Skeletal muscle tissue (tissue), 3 donors: ENCODE measurements at regions not wholly inside any gene's neighbourhood (a gene's known extent, or its start where the extent isn't known, plus 50 kb on each side); places are given as distances from the start of the nearest gene placed in this dataset.

ENCODE experiments used
- H3K27ac ChIP-seq: one replicate; pipeline ENCODE4 v1.7.0; 2013; ENCODE audit warnings: mild to moderate bottlenecking, low read depth, low read length, inconsistent platforms
- H3K27me3 ChIP-seq, 3 donors: one replicate each; pipeline ENCODE4 v1.7.0; 2013; ENCODE audit warnings: low read length in 3 of 3; ENCODE audit not compliant: control insufficient read depth in 3 of 3, insufficient read depth in 3 of 3
- H3K36me3 ChIP-seq, 3 donors: one replicate each; pipeline ENCODE4 v1.7.0; 2013; ENCODE audit warnings: low read length in 3 of 3; ENCODE audit not compliant: control insufficient read depth in 3 of 3, insufficient read depth in 3 of 3
- H3K4me1 ChIP-seq, 3 donors: one replicate each; pipeline ENCODE4 v1.7.0; 2013; ENCODE audit warnings: low read length in 3 of 3, mild to moderate bottlenecking in 3 of 3; ENCODE audit not compliant: control insufficient read depth in 3 of 3, insufficient read depth in 3 of 3
- H3K4me3 ChIP-seq, 3 donors: one replicate each; pipeline ENCODE4 v1.7.0; 2013; ENCODE audit warnings: low read length in 3 of 3
- H3K9ac ChIP-seq, 3 donors: one replicate each; pipeline ENCODE4 v1.7.0; 2013; ENCODE audit warnings: low read length in 3 of 3, mild to moderate bottlenecking in 3 of 3, moderate library complexity in 2 of 3, low read depth in 1 of 3
- H3K9me3 ChIP-seq, 3 donors: one replicate each; pipeline ENCODE4 v1.7.0; 2013; ENCODE audit warnings: low read length in 3 of 3; ENCODE audit not compliant: control insufficient read depth in 3 of 3
- donor health status: Osteomylitis.

GRCh38 chr6:41467061-41467460 is 79.1 kb upstream of the FOXP4 start:
- peaks cover 24 to 38% (median 33%) of the 10 kb centered on the region in 3 donors for H3K27me3 ChIP-seq
- no peak overlapping the region for H3K9ac ChIP-seq

GRCh38 chr6:41467627-41468404 is 78.4 kb upstream of the FOXP4 start:
- H3K27me3 ChIP-seq, result peaks cover 24 to 44% (median 35%) of the 10 kb centered on the region in 3 donors
- no peaks in the 10 kb centered on the region for H3K9me3 ChIP-seq
- H3K9ac ChIP-seq, result no peak overlapping the region
- H3K27ac ChIP-seq, result no peak overlapping the region
- no peaks in the 10 kb centered on the region for H3K36me3 ChIP-seq
- H3K4me3 ChIP-seq, result no peak overlapping the region
- H3K4me1 ChIP-seq, result peaks cover 0 to 2% (median 0%) of the 10 kb centered on the region in 3 donors

More at GRCh38 chr6:41467061-41467460, 79.1 kb upstream of the FOXP4 start:
- Histone ChIP-seq H3K9me3 (no peaks in the 10 kb centered on the region), H3K27ac (no peak overlapping the region), H3K36me3 (no peaks in the 10 kb centered on the region), H3K4me3 (no peak overlapping the region), H3K4me1 (peaks cover 0 to 2% (median 0%) of the 10 kb centered on the region in 3 donors)

- Histone ChIP-seq H3K9me3 (no peaks in the 10 kb centered on the region), H3K27me3 (peaks cover 24 to 47% (median 39%) of the 10 kb centered on the region in 3 donors), H3K4me3 (no peak overlapping the region), H3K36me3 (no peaks in the 10 kb centered on the region), H3K27ac (no peak overlapping the region), H3K9ac (no peak overlapping the region), H3K4me1 (peaks cover 0 to 2% (median 0%) of the 10 kb centered on the region in 3 donors)
Observed at GRCh38 chr6:41469156-41470028, 76.8 kb upstream of the FOXP4 start.

- no peak overlapping the region for H3K9ac ChIP-seq
- H3K4me3 ChIP-seq, result no peak overlapping the region
- H3K27ac ChIP-seq, result no peak overlapping the region
- peaks cover 0 to 2% (median 0%) of the 10 kb centered on the region in 3 donors for H3K4me1 ChIP-seq
- H3K27me3 ChIP-seq, result peaks cover 24 to 47% (median 39%) of the 10 kb centered on the region in 3 donors
- H3K9me3 ChIP-seq, result no peaks in the 10 kb centered on the region
- no peaks in the 10 kb centered on the region for H3K36me3 ChIP-seq
Observed at GRCh38 chr6:41470029-41470330, 76.2 kb upstream of the FOXP4 start.

GRCh38 chr6:41470331-41471063 is 75.7 kb upstream of the FOXP4 start:
- Histone ChIP-seq H3K4me3 (no peak overlapping the region), H3K27ac (no peak overlapping the region), H3K36me3 (no peaks in the 10 kb centered on the region), H3K9me3 (no peaks in the 10 kb centered on the region), H3K27me3 (peaks cover 22 to 50% (median 39%) of the 10 kb centered on the region in 3 donors), H3K4me1 (peaks cover 0 to 2% (median 0%) of the 10 kb centered on the region in 3 donors), H3K9ac (no peak overlapping the region)

- no peaks in the 10 kb centered on the region for H3K36me3 ChIP-seq
- no peak overlapping the region for H3K9ac ChIP-seq
- H3K4me1 ChIP-seq, result peaks cover 0 to 2% (median 0%) of the 10 kb centered on the region in 3 donors
- H3K9me3 ChIP-seq, result no peaks in the 10 kb centered on the region
- peaks cover 22 to 49% (median 39%) of the 10 kb centered on the region in 3 donors for H3K27me3 ChIP-seq
- H3K4me3 ChIP-seq, result no peak overlapping the region
- H3K27ac ChIP-seq, result no peak overlapping the region
Observed at GRCh38 chr6:41471064-41471895, 74.9 kb upstream of the FOXP4 start.

- H3K27me3 ChIP-seq, result peaks cover 23 to 38% (median 24%) of the 10 kb centered on the region in 3 donors
Observed at GRCh38 chr6:41474213-41474933, 71.8 kb upstream of the FOXP4 start.

GRCh38 chr6:41475164-41475563 is 71.0 kb upstream of the FOXP4 start:
- H3K27ac ChIP-seq, result no peak overlapping the region
- peaks cover 16 to 31% (median 18%) of the 10 kb centered on the region in 3 donors for H3K27me3 ChIP-seq
- H3K4me3 ChIP-seq, result no peak overlapping the region
- H3K4me1 ChIP-seq, result peaks cover 0 to 2% (median 0%) of the 10 kb centered on the region in 3 donors
- no peak overlapping the region for H3K9ac ChIP-seq
- no peaks in the 10 kb centered on the region for H3K36me3 ChIP-seq
- H3K9me3 ChIP-seq, result no peaks in the 10 kb centered on the region

More at GRCh38 chr6:41474213-41474933, 71.8 kb upstream of the FOXP4 start:
- Histone ChIP-seq H3K9ac (no peak overlapping the region), H3K4me3 (no peak overlapping the region), H3K36me3 (no peaks in the 10 kb centered on the region), H3K9me3 (no peaks in the 10 kb centered on the region), H3K27ac (no peak overlapping the region), H3K4me1 (peaks cover 0 to 2% (median 0%) of the 10 kb centered on the region in 3 donors)
